Hepatocyte (in vitro differentiated cells): ENCODE measurements at regions not wholly inside any gene's neighbourhood (a gene's known extent, or its start where the extent isn't known, plus 50 kb on each side); places are given as distances from the start of the nearest gene placed in this dataset.

Experiments
- CTCF ChIP-seq: fragments of 200-600 bp; sonication (generic); IDR thresholded peaks from 2 replicates; pipeline ENCODE4 v1.5.1; 2016; ENCODE audit warnings: antibody characterized with exemption, mild to moderate bottlenecking; ENCODE audit not compliant: poor library complexity
- EZH2 ChIP-seq: fragments of 200-600 bp; sonication (generic); IDR thresholded peaks from 2 replicates; pipeline ENCODE4 v1.6.1; 2016; ENCODE audit warnings: antibody characterized with exemption, mild to moderate bottlenecking, borderline replicate concordance

GRCh38 chr2:12251749-12252148 is 465.0 kb upstream of the TRIB2 start:
- TF ChIP-seq CTCF = no peak
- no peak for TF ChIP-seq EZH2
